DMS53 treated with DMSO at 0.1 percent for 48 hours (cell line): ENCODE measurements at regions not wholly inside any gene's neighbourhood (a gene's known extent, or its start where the extent isn't known, plus 50 kb on each side); places are given as distances from the start of the nearest gene placed in this dataset.
"Not testable (repeated sequence)": the region's sequence is repeated elsewhere in the genome, so short reads cannot be mapped to it uniquely, and the experiment has no call there.

Experiments used
- DNase-seq: peaks from one replicate; lab custom pipeline; 2025; ENCODE audit not compliant: unreplicated experiment; lab: John Stamatoyannopoulos, UW

DNA sequence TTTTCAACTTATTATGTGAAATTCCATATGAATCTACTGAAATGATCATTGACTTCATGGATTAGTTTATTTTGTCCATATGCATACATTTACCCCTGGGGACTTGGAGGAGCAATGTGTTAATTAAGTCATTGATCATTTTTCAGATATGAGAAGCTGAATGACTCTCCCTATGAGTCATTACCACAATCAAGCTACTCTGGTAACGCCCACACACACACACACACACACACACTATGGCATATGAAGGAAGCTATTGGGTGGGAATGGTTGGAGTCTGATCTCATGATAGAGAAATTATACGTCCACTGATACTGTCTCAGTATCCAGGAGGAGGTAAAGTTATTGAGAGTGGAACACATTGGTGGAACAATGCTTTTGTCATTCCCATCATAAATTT is 528.9 kb downstream of the AGTPBP1 start:
- no peak for DNase-seq

DNA sequence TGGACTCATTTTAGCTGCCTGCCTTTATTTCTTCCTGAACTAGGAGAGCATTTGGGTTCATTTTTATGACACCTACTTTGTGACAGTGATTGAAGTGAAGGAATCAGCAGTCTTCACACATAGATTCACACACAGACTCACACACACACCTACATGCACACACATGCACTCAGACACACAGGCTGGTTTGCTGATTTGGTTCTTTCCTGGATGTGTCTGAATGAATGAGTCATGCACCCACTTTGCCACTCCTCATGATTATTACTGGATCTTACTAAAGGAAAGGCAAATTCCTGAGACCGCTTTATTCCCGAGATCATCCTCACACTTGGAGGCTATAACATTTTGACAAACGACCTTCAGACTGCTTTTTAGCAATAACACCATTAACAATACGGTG is 529.5 kb downstream of the AGTPBP1 start:
- no peak for DNase-seq

- no peak for DNase-seq
These were observed 533.1 kb downstream of the AGTPBP1 start for GRCh38 chr9:85208666-85209065.

- DNase-seq = no peak
These were observed 534.6 kb downstream of the NTRK2 start for GRCh38 chr9:85204176-85204575.

DNA sequence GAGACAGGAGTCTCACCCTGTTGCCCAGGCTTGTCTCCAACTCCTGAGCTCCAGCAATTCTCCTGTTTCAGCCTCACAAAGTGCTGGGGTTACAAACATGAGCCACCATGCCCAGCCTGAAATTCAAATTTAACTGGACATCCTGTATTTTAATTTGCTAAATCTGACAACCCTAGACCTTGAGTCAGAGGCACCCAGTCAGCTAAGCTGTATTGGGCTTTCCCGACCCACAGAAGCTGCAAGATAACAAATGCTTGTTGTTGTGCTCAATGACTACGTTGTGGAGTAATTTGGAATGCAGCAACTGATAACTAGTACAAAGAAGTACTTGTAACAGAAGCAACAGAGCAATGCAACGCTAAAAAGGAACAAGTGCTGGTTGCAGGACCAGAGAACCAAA is 533.1 kb downstream of the NTRK2 start:
- DNase-seq = no peak

DNA sequence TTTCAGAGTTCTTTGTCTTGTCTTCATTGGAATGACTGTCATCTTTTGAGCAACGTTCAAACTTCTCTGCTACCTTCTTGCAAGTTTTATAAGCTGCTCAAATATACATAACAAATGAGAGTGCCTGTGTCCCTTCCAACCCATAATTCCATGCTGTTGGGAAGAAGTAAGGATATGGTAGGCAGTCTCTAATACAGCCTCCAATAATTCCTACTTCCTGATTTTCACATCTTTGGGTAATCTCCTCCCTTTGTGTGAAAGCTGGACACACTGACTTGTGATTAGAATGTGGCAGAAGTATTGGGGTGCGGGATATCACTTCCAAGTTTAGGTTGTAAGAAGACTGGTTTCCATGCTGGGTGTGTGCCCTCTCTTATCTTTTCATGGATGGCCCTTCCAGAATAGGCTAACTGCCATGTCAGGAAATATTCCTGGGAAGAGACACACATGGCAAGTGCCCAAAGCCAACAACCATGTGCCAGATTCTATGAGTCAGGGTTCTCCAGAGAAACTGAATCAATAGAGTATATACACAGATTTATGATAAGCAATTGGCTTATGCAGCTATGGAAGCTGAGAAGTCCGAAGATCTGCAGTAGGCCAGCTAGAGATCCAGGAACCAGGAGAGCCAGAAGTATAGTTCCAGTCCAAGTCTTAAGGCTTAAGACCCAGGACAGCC is 531.3 kb downstream of the NTRK2 start:
- DNase-seq = no peak

DNA sequence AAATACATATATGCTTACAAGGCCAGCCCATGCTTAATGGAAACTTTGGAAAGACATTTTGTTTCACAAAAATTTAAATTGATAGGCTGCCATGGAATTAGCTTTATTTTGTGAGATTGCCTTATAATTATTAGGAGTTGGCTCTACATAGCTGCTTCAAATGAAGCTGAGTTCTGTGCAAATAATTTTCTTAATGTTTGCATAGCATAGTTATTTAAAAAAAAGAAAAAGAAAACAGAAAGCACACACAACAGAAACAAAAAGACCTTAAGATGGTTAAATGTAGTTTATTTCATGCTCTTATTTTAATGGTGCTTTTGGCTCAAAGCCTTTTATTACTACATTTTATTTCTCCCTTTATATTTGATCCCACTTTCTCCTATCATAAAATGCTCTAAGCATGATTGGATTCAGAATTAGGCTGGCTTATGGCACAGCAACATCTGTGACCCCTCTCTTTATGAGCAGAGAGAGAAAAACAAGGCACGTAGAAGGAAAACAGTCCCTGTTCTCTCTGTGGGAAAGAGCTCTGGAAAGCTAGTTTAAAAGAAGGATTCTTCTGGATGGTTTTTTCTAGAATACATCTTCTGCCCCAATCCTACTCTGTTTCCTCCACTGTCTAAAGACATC is 530.5 kb downstream of the NTRK2 start:
- DNase-seq = no peak

GRCh38 chr9:85192750-85193149 is 523.2 kb downstream of the NTRK2 start:
- DNase-seq = no peak

DNA sequence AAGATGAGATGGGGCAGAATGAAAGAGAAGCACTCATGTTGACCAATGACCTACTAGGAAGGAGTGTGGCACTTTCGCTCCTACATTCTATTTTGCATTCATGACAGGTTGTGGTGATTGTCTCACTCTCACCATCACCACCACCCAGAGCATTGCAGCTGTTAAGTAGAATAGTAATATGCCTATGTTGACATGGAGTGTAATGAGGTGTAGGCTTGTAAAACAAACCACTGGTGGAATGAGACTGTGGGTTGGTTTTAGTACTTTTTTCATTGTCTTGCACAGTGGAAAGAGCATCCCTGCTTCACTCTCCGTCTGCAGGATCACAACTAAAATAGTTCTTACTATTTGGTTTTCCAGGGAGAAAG is 516.7 kb downstream of the NTRK2 start:
- no peak for DNase-seq

- no peak for DNase-seq
These were observed 516.1 kb downstream of the NTRK2 start for GRCh38 chr9:85185486-85186217.

DNA sequence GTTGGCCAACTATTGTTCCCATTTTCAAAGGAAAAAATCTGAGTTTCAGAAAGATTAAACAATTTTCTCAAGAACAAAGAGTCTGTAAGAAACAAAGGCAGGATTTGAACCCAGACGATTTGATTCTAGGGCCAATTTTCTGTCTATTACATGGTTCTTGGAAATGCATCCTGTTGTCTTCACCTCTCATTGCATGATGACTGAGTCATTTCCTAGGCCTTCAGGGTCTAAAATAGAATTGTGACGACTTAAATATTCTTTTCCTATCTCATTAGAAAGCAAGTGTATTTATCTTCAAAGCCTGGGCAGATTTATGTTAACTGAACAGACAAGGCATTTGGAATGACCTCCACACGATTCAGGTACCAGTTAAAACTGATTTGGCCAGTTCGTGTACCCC is 512.9 kb downstream of the NTRK2 start:
- no peak for DNase-seq

GRCh38 chr9:85178474-85178873 is 508.9 kb downstream of the NTRK2 start:
- DNase-seq = no peak

DNA sequence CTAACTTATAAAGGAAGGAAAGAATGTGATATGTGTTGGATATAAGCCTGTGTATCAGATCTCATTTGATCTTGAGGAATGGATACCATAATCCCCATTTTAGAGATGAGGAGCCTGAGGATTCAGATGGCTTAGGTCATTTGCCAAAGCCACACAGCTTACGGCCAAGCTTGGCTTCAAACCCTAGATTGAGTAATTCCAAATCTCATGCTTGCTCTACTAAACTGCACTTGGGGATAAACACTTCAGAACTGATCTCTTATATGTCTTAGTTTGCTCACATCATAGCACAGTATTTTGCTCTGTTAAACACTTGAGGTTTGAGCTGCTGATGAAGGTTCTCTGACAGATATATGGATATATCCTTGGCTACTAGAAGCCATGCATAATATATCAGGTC is 504.4 kb downstream of the NTRK2 start:
- no peak for DNase-seq

- no peak for DNase-seq
These were observed 502.8 kb downstream of the NTRK2 start for GRCh38 chr9:85172001-85172978.

GRCh38 chr9:85171163-85171562 is 501.6 kb downstream of the NTRK2 start:
- no peak for DNase-seq

DNA sequence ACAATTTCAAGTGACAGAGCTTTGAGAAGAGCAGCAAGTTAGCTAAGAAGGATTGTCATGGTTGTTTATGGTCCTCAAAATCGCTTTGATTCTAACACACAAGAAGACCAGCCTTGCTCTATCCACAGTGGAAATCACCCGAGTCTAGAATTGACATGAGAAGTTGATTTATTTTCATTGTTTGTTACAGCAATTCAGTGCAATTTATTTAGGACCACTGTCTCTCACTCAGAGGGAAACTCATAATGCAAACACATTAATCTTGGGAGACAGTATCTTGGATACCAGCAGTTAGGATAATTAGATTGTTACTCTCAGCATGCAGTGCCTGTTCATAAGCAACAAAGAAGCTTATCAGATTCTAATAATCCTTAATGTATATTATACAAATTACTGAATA is 498.9 kb downstream of the NTRK2 start:
- no peak for DNase-seq

- no peak for DNase-seq
These were observed 497.6 kb downstream of the NTRK2 start for GRCh38 chr9:85167146-85167545.

DNA sequence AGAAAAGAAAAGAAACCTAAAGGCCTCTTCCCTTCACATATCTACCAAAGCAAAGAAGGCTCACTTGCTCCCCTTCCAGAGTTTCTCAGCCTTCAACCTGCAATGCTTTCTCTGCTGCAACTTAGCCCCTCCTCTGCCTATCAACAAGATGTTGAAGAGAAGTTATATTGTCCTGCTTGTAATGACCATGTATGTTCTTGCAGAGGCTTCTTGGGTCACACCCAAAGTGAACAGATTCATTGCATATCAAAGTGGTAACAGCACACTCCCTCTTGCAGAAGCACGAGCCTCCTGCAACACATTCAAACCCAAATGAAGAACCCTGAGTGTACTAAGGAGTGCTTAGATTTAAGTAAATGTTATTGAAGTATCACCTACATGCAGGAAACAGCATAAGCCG is 494.3 kb downstream of the NTRK2 start:
- DNase-seq = no peak

DNA sequence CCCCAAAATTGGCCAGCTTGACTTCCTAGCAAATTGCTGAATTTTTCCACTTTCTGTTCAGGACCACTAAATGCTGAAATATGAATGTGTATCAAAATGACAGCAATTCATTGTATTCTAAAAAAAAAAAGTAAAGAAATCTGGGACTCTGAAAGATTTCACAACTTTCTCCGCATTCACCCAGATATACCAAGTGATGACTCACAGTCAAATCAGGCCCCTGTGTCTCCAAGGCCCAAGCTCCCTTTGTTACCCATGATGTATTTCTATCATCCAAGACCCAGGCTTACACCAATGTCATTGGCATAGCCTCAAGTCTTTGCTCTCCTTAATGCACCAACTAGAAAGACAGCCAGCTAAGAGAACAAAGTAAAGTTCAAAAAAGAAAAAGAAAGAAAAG is 493.9 kb downstream of the NTRK2 start:
- no peak for DNase-seq

- no peak for DNase-seq
These were observed 493.3 kb downstream of the NTRK2 start for GRCh38 chr9:85162822-85163221.

- DNase-seq = not testable (repeated sequence)
These were observed 491.4 kb downstream of the NTRK2 start for GRCh38 chr9:85160944-85161343.
